Neural crest cell (in vitro differentiated cells): ENCODE measurements at regions not wholly inside any gene's neighbourhood (a gene's known extent, or its start where the extent isn't known, plus 50 kb on each side); places are given as distances from the start of the nearest gene placed in this dataset.

Experiments
- DNase-seq: peaks from one replicate; pipeline ENCODE4 v3.0.0; 2021; ENCODE audit warnings: low read depth, mixed read lengths, low spot score
- H3K27ac Mint-ChIP-seq: one replicate; pipeline ENCODE4 v1.8.0; 2021; ENCODE audit warnings: mild to moderate bottlenecking, mixed read lengths; ENCODE audit not compliant: unreplicated experiment
- H3K27me3 Mint-ChIP-seq: 2 replicates; pipeline ENCODE4 v1.8.0; 2021; ENCODE audit warnings: low read depth, mild to moderate bottlenecking, mixed read lengths
- H3K36me3 Mint-ChIP-seq: 2 replicates; pipeline ENCODE4 v1.8.0; 2021; ENCODE audit warnings: low read depth, mild to moderate bottlenecking, mixed read lengths
- H3K4me1 Mint-ChIP-seq: 2 replicates; pipeline ENCODE4 v1.8.0; 2021; ENCODE audit warnings: mixed read lengths
- H3K4me3 Mint-ChIP-seq: one replicate; pipeline ENCODE4 v1.8.0; 2021; ENCODE audit warnings: mild to moderate bottlenecking, mixed read lengths
- H3K9me3 Mint-ChIP-seq: 2 replicates; pipeline ENCODE4 v1.8.0; 2021; ENCODE audit warnings: mixed read lengths
- CTCF ChIP-seq: fragments of 200-600 bp; sonication (generic); conservative IDR thresholded peaks from 2 replicates; pipeline ENCODE4 v1.5.0; 2021; ENCODE audit warnings: antibody characterized with exemption, mild to moderate bottlenecking

GRCh38 chr2:12805033-12805432 is 88.3 kb downstream of the TRIB2 start:
- Mint-ChIP-seq H3K9me3 (peaks cover 15% of the 10 kb centered on the region), H3K4me1 (peaks cover 9% of the 10 kb centered on the region), H3K36me3 (peaks cover 13% of the 10 kb centered on the region), H3K27ac (no peak overlapping the region), H3K4me3 (no peak overlapping the region), H3K27me3 (no peaks in the 10 kb centered on the region)
- TF ChIP-seq CTCF, result no peak
- DNase-seq, result no peak

- H3K27ac Mint-ChIP-seq, result no peak overlapping the region
- peaks cover 5% of the 10 kb centered on the region for H3K36me3 Mint-ChIP-seq
- H3K4me3 Mint-ChIP-seq, result no peak overlapping the region
- peaks cover 5% of the 10 kb centered on the region for H3K9me3 Mint-ChIP-seq
- H3K27me3 Mint-ChIP-seq, result no peaks in the 10 kb centered on the region
- TF ChIP-seq CTCF, result no peak
- no peak for DNase-seq
- H3K4me1 Mint-ChIP-seq, result peaks cover 9% of the 10 kb centered on the region
Measured at GRCh38 chr2:12806549-12807242, 90.0 kb downstream of the TRIB2 start.

- DNase-seq, result no peak
- Mint-ChIP-seq H3K9me3 (no peaks in the 10 kb centered on the region), H3K4me3 (no peak overlapping the region), H3K27ac (peak overlapping the region; percentile 7), H3K27me3 (no peaks in the 10 kb centered on the region), H3K4me1 (peaks cover 9% of the 10 kb centered on the region), H3K36me3 (no peaks in the 10 kb centered on the region)
- TF ChIP-seq CTCF, result no peak
Measured at GRCh38 chr2:12807907-12808810, 91.4 kb downstream of the TRIB2 start.

- no peak for DNase-seq
- Mint-ChIP-seq H3K4me3 (no peak overlapping the region), H3K4me1 (peaks cover 9% of the 10 kb centered on the region), H3K27ac (no peak overlapping the region), H3K36me3 (no peaks in the 10 kb centered on the region), H3K27me3 (no peaks in the 10 kb centered on the region), H3K9me3 (no peaks in the 10 kb centered on the region)
- no peak for TF ChIP-seq CTCF
Measured at GRCh38 chr2:12809526-12809925, 92.8 kb downstream of the TRIB2 start.

- Mint-ChIP-seq H3K27ac (no peak overlapping the region), H3K36me3 (no peaks in the 10 kb centered on the region), H3K9me3 (no peaks in the 10 kb centered on the region), H3K27me3 (no peaks in the 10 kb centered on the region), H3K4me3 (no peak overlapping the region), H3K4me1 (peaks cover 9% of the 10 kb centered on the region)
- DNase-seq, result no peak
- no peak for TF ChIP-seq CTCF
Measured at GRCh38 chr2:12811916-12812315, 95.2 kb downstream of the TRIB2 start.
